Inferior parietal cortex (tissue), 1 donor: ENCODE measurements at regions not wholly inside any gene's neighbourhood (a gene's known extent, or its start where the extent isn't known, plus 50 kb on each side); places are given as distances from the start of the nearest gene placed in this dataset.

Experiments used
- DNase-seq: peaks from one replicate; pipeline ENCODE4 v3.0.0-alpha.2; 2016; ENCODE audit errors: extremely low spot score

DNA sequence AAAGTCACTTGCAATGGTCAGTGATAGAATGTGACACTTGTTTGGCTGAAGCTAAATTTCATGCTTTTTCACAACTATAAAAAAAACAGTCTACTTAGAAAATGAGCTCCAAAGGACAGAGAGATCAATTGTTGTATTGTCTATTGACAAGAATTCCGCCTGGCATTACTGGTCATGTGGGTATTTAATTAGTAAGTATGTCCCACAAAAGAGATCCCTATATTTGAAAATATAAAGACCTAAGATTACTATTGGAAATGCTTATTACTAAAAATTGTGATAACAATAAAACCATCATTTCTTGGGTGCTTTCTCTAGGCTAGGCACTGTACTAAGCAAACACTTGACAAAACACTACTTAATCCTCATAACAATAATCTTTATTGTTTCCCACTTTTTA, 745.2 kb upstream of the C9orf72 start:
- peak; percentile 22 for DNase-seq

DNA sequence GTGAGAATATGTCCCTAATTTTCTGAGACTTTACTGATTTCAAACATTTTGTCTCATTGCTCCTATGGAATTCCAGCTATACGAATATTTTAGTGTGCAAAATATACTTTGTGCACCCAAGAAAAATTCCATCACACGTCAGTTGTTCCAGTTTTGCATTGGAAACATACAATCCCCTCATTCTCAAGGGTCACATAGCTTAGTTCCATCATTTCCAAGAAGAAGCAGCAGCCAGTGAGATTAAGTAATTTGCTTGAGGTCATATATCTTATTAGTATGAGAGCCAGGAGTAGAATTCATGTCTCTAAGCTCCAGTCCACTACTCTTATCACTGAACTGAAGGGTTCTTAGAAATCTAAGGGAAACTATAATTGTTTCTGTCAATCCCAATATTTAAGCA, 746.7 kb upstream of the C9orf72 start:
- no peak for DNase-seq

DNA sequence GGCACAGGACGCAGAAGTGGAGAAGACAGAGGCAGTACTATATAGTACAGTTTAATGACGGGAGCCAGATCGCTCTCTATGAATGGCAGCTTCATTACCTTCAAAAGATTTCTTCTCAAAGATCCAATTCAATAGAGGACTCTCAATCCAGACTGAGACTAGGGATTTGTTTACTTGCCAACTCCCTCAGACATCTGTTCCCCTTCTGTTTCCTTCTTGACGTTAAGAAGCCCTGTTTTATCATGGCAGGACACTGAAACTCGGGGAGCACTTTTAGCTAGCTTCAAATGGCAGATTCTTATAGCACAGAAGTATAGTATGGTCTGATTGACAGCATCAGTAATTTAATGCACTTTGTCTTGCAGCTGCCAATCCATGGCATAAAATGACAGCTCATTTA, 747.3 kb upstream of the C9orf72 start:
- DNase-seq: no peak

- no peak for DNase-seq
Measured at GRCh38 chr9:28329323-28329722, 756.0 kb upstream of the C9orf72 start.

DNA sequence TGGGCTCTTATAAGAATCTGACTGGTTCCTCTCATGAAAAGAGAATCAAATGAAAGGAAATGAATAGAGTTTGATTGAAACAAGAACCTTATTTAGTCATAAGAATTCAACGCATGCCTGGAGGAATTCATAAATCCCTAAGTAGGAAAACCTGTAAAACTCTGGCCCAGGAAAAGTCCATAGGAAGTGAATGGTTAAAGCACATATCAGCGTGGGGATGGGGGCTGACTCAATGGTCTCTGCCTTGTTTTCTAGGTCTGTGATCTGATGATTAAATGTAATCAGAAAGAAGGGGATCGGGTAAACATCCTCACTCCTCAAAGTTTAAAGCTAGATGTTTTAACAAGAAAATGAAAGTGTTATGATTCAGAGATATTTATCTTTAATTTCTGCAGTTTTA, 759.4 kb upstream of the C9orf72 start:
- no peak for DNase-seq

- DNase-seq: no peak
Measured at GRCh38 chr9:28341913-28342312, 768.6 kb upstream of the C9orf72 start.

GRCh38 chr9:28342815-28343338, 769.6 kb upstream of the C9orf72 start:
- no peak for DNase-seq

DNA sequence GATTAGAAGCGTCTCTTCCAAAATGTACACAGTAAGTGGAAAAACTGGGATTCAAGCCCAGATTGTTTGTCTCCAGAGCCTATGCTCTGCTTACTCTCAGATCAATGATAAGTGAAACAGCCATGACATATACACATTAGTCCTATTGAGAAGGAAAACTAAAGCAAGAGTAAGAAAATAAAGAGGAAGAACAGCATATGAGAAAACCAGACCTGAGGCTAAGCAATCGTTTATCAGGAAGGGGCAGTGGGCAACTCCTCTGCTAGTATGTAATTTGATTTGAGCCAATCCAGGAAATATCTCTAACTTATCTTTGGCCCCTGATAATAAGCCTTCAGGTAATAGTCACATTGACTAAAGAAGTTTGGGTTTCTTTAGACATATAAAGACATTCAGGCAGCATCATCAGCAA, 789.9 kb upstream of the C9orf72 start:
- DNase-seq: no peak

- DNase-seq: no peak
Measured at GRCh38 chr9:28365020-28365640, 791.8 kb upstream of the C9orf72 start.

- no peak for DNase-seq
Measured at GRCh38 chr9:28365728-28366127, 792.4 kb upstream of the C9orf72 start.

GRCh38 chr9:28378231-28378630, 805.0 kb upstream of the C9orf72 start:
- no peak for DNase-seq

DNA sequence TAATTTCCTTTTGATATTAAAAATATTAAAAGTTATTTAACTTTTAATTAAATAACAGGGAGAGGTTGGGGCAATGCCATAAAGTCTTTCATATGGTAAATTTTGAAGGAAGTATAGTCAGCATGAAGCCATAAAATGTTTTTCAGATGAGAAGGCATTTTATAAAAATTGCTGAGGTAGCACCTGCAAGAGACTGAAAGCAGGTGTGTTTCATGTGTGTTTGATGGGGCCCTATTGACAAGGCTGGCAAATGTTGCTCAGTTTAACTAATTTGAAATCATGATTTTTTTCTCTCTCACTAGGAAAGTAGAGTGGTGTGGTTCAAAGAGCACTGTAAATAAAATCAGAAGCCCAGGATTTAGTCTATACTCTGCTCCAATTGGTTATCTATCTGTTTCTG, 805.8 kb upstream of the C9orf72 start:
- DNase-seq: no peak

GRCh38 chr9:28389411-28389810, 816.1 kb upstream of the C9orf72 start:
- DNase-seq: no peak

DNA sequence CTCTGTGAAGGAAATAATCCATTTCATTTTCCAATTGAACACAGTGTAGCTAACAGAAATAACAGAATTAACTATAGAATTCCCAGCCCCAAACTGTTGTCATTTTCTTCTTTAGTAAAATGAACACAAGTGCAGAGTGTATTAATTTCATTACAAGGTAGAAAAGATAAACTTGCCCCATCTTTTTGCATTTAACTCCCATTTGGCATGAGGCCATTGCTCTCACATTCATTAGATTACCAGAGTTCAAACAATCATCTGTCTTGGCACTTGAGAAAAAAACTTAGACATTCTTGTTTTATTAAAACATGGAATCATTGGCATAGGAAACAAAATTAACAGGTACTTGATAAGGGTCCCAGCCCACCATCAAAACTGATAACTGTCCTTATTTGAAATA, 821.5 kb upstream of the C9orf72 start:
- no peak for DNase-seq

DNA sequence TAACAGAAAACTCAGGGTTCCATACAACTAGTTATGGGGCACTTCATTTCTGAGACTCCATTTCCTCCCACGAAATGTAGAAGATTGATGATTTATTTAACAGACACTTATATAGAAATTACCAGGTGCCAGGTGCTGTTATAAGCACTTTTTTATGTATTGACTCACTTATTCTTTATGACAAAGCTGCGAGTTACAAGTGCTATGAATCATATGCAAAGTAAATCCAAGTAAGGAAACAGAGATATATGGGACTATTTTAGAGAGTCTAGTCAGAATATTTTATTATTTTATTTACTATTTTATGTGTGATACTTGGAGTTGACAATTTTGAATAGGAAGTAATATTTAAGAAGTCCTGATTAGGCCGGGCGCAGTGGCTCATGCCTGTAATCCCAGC, 822.8 kb upstream of the C9orf72 start:
- DNase-seq: no peak

GRCh38 chr9:28407351-28407750, 834.1 kb upstream of the C9orf72 start:
- DNase-seq: peak; percentile 18

GRCh38 chr9:28409919-28410318, 836.6 kb upstream of the C9orf72 start:
- DNase-seq: no peak

DNA sequence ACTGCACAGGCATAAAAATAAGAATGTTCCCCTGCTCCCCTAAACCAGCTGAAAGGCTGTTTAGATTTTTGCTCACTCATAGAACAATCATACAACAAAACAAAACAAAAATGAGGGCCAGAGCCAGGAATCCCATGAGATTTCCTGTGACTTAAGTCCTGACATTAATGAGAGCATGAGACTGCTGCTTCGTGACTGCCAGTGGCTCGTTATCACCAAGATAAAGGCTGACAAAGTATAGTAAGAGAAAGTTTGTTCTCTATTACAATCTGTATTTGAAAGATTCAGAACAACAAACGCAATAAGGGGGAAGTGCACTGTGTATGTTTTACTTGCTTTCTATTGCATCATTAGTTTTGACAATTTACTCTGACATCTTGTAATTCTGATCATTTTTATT, 837.1 kb upstream of the C9orf72 start:
- DNase-seq: no peak

- no peak for DNase-seq
Measured at GRCh38 chr9:28413471-28413870, 840.2 kb upstream of the C9orf72 start.

DNA sequence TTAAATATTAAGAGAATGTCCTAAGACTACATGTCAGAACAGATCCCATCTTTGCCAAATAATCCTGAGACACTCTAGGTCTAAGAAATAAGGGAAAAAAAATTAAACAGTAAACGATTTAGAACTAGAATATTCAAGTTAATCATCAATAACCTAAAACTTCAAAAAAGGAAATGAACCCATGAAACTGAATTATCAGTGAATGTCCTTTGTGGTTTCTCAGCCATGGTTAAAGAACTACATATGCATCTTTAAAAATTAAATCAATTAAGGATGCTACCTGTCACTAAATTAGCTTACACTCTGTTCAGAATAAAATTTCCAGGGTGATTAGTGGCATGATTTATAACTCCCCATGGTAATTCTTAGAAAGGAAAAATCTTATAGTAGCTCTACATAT, 850.0 kb upstream of the C9orf72 start:
- DNase-seq: no peak

DNA sequence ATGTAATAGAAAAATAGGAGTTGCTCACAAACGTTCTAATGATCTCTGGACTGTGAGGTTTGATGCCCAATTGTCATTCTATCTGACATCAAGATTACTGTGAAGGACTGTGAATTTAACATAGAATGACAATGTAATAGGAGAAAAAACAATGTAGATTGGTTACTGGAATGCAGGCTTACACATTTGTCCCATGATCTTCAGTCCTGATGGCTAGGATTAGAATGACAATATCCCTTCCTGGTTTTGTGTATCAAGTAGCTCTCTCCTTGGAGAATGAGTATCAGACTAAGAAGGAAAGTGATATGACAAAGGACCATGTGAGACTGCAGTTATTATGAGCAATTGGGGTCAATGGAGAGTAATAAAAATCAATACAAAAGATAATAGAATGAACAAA, 862.2 kb upstream of the C9orf72 start:
- DNase-seq: no peak

GRCh38 chr9:28439688-28440087, 866.4 kb upstream of the C9orf72 start:
- DNase-seq: no peak

- DNase-seq: no peak
Measured at GRCh38 chr9:28443461-28443860, 870.2 kb upstream of the C9orf72 start.

DNA sequence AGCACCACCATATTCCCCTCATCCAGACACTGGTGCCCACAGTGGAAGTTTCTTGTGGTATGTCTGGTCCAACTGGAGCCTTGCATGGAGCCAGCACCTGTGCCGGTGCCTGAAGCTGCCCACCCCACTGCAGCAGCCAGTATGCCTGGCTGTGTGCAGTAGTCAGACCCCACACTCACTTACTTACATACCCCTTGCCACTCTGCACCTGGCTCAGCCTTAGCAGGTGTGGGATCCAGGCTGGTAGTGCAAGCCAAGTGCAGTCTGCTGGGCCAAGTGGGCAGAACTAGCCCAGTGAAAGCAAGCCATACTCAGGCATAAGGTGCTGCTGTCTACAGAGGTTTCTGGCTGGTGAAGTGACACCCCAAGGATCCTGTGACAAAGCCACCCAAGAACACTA, 871.4 kb upstream of the C9orf72 start:
- DNase-seq: no peak
